ENCODE measurements at regions not wholly inside any gene's neighbourhood (a gene's known extent, or its start where the extent isn't known, plus 50 kb on each side); places are given as distances from the start of the nearest gene placed in this dataset.
"Not testable (repeated sequence)": the region's sequence is repeated elsewhere in the genome, so short reads cannot be mapped to it uniquely, and the experiment has no call there.

- not testable (repeated sequence) for DNase-seq (ENCODE audit: low read depth)
These were observed 51.1 kb downstream of the NBPF8 start for GRCh38 chr1:120465900-120466299.

- DNase-seq (ENCODE audit: low read depth): not testable (repeated sequence)
These were observed 62.8 kb downstream of the NBPF8 start for GRCh38 chr1:120477663-120478062.

DNA sequence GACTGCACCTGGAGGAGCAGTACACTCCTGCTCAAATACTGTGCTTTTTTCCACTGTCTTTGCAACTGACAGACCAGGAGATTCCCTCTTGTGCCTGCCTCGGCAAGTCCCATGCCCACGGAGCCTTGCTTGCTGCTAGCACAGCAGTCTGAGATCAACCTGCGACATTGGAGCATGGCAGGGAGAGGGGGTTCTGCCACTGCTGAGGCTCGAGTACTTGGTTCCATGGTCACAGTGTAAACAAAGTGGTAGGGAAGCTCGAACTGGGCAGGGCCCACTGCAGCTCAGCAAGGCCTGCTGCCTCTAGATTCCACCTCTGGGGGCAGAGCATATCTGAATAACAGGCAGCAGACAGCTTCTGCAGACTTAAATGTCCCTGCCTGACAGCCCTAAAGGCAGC, 63.6 kb downstream of the NBPF8 start:
- not testable (repeated sequence) for DNase-seq (ENCODE audit: low read depth)

DNA sequence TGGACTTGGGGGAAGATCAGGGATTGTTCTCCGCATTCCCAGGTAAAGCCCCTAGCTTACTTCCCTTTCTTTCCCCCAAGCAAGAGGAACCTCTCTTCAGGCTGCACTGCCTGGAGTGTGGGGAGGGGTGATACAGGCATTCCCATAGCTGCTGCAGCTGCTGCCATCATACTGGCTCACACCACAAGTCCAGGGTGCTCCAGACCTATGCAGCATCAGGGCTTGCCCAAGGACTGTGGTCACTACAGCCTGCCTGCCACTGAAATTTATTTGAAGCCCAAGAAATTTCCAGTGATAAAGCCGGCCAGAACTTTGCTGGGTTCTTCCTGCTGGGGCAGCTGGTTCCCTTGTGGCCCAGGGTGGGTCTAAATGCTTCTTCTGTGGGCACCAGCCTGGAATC, 72.7 kb downstream of the NBPF8 start:
- not testable (repeated sequence) for DNase-seq (ENCODE audit: low read depth)

GRCh38 chr1:120489217-120489616, 74.4 kb downstream of the NBPF8 start:
- DNase-seq (ENCODE audit: low read depth): not testable (repeated sequence)

DNA sequence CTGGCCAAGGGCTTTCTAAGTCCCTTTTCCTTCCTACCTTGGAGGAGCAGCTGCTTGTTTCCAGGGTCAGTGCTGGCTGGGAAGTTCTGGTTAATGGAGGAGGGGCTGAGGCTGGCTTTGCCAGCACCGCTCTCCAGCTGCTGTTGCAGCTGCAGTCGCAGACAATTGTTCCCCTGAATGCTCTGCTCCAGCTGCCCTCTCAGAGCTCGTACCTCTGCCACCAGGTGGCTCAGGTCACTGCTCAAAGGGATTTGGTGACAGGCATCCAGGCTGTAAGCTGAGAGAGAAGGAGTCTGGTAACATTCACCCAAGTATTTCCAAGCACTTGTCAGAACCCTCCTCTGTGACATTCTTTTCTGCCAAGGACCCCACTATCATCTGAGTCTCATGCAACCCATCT, 82.3 kb downstream of the NBPF8 start:
- not testable (repeated sequence) for DNase-seq (ENCODE audit: low read depth)

DNA sequence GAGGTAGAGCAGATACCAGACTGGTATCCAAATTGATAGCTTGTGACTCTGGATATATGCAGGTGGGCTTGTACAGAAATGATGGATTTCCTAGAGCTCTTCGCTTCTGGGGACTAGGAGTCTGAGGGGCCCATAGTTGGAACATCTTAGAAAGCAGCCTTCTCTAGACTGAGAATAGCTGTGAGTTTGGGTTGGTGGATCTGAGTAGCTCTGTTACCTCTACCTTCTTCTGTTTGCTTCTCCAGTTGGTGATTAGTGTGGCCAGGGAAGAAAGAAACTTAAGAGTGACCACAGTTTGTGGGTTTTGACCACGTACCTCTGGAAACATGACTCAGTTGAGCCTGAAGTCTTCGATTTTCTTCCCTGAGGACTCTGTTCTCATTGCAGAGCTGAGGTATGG, 88.4 kb downstream of the NBPF8 start:
- not testable (repeated sequence) for DNase-seq (ENCODE audit: low read depth)

DNA sequence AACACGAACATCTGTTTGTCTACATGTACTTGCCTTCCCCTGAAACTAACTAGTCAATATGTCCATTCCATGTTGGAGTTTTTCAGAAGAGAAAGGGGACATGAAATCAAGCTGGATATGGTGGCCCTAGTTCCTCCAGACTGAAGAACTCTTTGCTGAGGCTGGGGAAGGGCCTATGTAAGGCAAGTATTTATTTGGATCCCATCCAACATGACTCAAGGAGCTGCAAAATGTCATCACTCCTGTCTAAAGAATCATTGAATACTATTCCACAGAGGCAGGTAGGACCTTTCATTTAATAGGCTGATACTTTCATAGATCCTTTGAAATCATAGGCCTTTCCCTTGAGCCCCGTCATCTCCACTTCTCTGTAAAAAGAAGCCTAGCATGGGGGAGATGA, 91.5 kb downstream of the NBPF8 start:
- DNase-seq (ENCODE audit: low read depth): not testable (repeated sequence)

DNA sequence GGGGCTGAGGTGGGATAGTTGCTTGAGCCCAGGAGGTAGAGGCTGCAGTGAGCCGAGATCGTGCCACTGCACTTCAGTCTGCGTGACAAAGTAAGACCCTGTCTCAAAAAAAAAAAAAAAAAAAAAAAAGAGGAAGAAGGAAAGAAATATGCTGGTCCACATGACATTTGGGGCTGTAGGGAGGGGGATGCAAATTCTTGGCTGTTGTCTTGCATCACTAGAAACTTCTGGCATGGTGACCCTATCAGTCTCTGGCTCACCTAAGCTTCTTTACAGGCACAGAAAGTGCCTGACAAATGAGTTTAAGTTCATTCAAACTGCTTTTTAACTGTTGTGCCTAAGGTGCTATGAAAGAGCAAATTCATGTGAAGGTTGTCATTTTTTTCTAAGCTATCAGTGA, 93.5 kb downstream of the NBPF8 start:
- not testable (repeated sequence) for DNase-seq (ENCODE audit: low read depth)

GRCh38 chr1:120509258-120509657, 94.4 kb downstream of the NBPF8 start:
- not testable (repeated sequence) for DNase-seq (ENCODE audit: low read depth)

DNA sequence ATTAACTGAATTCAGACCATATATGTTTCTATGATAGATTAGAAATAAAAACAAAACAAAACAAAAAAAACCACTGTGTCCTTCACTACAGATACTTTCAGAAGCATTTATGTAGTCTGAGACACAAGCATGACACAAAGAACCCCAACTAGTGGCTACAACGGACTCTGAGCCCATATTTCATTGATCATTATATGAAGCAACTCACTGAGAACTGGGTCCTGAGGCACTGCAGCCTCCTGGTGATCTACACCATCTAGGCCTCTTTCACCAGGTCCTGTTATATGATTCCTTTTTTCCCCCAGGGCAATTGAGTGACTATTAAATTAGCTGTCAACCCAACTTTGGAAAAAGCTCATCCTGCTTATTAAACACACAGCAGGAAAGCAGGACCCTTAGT, 98.3 kb downstream of the NBPF8 start:
- not testable (repeated sequence) for DNase-seq (ENCODE audit: low read depth)

DNA sequence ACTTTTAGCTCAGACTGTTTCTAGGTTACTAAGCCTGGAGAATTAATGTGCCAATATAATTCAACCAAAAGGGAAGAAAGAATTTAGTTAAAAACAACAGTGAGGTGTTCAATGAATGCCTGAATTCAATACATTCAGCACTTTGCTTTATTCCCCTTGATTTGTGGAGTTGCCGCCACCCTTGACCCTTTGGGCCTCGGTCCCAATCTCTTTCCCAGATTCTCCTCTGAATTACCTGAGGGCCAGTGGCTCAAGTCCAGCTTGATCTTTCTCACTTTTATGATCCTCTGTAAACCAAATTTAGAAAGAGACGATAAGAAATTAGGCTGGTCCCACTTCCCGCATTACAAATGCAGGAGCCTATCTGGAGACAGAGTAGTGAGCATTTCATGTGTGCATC, 98.7 kb downstream of the NBPF8 start:
- not testable (repeated sequence) for DNase-seq (ENCODE audit: low read depth)

GRCh38 chr1:120519196-120519595, 104.4 kb downstream of the NBPF8 start:
- DNase-seq (ENCODE audit: low read depth): not testable (repeated sequence)

DNA sequence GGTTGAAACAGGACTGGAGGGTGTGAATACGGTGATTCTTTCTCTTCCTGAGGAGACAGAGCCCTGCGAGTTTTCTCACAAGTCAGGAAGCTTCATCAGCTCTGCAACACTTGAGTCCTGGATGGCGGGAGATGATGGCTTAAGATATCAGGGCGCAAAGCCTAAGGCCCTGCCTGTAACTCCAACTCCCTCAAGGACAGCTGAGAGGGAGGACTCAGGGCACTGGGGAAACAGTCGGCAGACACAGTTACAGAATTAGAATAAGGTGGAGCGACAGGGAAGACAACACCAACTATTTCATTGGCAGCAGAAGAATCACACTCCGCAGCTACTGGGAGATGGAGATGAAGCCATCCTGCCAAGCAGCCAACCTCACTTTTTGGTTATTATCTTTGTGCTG, 109.6 kb downstream of the NBPF8 start:
- DNase-seq (ENCODE audit: low read depth): not testable (repeated sequence)

DNA sequence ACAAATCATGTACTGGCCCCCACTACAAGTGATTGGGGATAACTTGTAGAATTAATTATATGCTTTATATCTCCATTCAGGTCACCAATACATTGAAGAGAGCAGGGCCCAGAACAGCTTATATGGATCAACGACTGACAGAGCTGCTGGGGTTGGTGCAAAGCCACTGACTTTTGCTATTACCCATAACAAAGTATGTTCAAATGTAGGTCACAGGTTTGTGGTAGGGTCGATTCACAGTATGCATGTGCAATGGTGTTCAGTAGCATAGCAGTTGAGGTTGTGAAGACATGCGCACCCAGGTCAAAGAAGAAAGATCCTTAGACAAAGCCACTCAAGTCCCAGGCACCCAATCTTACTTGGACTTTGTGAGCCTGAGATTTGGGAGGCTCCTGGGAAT, 110.6 kb downstream of the NBPF8 start:
- DNase-seq (ENCODE audit: low read depth): not testable (repeated sequence)

DNA sequence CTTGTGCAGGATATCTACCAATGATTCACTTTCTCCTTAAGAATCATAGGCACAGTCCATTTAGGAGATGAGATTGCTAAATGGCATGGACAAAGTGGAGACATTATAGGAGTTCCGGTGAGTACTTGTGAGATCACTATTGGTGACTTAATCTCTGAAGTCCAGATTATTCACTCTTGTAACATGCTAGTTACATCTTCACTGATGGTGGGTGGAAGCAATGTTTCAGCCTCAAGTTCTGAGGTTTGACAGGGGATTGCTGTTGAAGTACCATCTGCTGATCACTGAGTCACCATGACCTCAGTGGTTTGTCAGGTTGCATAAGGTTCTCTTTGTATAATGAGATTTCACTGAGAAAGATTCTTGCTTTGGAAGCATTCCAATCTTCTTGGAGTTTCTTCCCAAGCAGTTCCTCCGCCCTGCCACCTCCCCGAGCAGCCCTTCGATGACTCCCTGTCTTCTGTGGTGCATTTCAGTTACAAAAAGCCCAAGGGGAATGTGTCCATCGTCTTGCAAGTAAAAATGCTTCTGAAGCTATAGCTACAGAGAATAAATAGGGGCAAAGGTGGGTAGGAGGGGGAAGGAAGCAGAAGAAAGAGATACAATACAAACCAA, 114.7 kb downstream of the NBPF8 start:
- DNase-seq (ENCODE audit: low read depth): not testable (repeated sequence)

GRCh38 chr1:120531455-120531854, 116.6 kb downstream of the NBPF8 start:
- DNase-seq (ENCODE audit: low read depth): not testable (repeated sequence)

DNA sequence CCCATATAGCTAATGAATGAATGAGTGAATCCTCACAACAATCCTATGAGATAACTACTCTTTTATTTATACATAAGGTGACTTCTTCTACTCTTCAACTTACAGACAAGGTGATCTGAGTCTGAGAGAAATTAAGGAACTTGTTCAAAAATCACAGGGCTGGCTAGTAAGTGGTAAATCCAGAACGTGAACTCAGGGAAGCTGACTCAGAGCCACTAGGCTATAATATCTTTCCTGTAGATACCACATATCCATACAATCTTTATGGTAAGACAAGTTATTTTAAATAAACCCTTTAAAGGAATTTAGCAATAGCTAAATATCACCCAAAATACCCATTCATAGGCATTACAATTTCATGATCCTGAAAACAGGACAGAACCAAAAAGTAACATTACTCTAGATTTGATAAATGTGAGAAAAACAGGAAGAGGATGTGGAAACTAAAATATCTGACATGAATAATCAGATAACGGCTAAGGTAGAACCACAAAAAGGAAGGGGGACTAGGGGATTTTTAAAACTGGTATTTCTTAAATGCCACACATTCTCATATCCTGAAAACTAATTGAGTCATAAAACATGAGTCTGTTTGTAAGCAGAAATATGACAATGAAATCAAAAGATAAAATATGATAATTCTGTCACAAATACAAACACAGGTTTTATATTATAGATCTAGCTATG, 119.7 kb downstream of the NBPF8 start:
- DNase-seq (ENCODE audit: low read depth): not testable (repeated sequence)

- not testable (repeated sequence) for DNase-seq (ENCODE audit: low read depth)
These were observed 120.2 kb downstream of the NBPF8 start for GRCh38 chr1:120535052-120535451.

GRCh38 chr1:120541394-120541793, 126.6 kb downstream of the NBPF8 start:
- DNase-seq (ENCODE audit: low read depth): not testable (repeated sequence)

DNA sequence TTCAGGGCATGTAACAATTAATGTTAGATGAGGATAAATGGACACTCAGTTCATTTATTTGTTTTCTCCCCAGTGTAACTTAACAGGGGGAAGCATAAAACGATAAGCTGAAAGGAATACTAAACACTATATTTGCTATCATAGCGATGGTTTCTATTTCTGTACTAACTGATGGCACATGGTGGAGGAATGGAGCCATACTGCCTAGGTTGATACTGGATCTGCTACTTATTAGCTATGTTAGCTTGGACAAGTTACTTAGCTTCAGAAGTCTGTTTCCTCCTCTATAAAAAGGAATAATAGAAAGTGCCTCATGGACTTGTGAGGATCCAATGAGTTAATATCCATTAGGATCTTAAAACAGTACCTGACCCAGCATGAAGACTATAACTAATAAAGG, 127.5 kb downstream of the NBPF8 start:
- DNase-seq (ENCODE audit: low read depth): not testable (repeated sequence)

DNA sequence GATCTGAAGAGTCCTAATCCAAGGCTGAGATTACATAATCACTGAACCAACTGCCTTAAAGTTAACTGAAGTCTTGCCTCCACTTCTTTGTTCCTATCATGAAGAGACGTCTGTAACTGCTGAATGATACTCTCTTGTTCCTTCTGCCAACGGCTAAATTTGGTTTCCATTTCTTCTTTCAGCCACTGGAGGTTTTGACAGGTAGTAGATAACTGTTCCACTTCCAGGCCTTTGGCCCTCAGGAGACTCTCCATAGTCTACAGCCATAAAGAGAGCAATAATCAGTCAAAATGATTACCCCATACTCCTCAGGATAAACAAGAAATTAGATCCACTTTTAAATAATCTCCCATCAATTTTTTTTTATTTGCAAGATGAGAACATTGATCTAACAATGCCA, 128.1 kb downstream of the NBPF8 start:
- DNase-seq (ENCODE audit: low read depth): not testable (repeated sequence)

DNA sequence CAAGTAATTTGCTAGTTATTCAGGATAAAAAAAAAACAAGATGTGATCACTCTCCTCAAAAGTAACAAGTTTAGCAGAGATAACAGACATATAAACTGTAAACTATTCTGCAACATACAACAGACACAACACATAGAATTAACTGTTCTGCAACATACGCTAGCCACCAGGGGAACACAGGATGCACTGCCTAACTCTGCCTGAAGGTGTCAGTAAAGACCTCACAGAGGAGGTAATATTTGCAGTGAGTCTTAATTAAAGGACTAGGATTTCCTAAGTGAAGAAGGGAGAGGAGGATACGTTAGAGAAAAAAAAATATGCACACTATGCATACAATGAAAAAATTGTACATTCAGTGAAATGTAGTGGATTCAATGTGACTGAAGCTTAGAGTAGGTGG, 129.6 kb downstream of the NBPF8 start:
- peak; percentile 64 for DNase-seq (ENCODE audit: low read depth)

DNA sequence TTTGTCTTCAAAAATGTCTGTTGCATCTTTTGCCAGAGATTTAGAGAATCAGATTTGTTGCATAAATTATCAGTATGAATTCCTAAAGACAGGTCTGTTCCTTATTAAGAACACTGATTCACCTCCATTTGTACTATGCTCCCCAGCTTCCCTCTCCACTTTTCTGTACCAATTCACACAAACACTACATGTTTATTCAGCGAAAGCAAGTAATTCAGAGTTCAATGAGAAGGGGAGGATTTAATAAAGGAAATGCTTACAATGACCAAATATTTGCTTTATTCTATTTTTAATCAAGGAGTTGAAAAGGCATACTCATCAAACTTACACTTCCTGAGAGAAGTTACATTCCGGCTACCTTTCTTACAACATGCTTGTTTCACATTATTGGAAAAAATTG, 135.5 kb downstream of the NBPF8 start:
- DNase-seq (ENCODE audit: low read depth): not testable (repeated sequence)
